Renal cortex interstitium (tissue), 11 donors: ENCODE measurements at regions not wholly inside any gene's neighbourhood (a gene's known extent, or its start where the extent isn't known, plus 50 kb on each side); places are given as distances from the start of the nearest gene placed in this dataset.
"Not testable (repeated sequence)": the region's sequence is repeated elsewhere in the genome, so short reads cannot be mapped to it uniquely, and the experiment has no call there.

Experiments
- DNase-seq, 11 donors: peaks; one replicate each; pipeline ENCODE4 v3.0.0-alpha.2; 2013; ENCODE audit warnings: low read depth in 9 of 11, low spot score in 4 of 11; ENCODE audit errors: extremely low read depth in 1 of 11

DNA sequence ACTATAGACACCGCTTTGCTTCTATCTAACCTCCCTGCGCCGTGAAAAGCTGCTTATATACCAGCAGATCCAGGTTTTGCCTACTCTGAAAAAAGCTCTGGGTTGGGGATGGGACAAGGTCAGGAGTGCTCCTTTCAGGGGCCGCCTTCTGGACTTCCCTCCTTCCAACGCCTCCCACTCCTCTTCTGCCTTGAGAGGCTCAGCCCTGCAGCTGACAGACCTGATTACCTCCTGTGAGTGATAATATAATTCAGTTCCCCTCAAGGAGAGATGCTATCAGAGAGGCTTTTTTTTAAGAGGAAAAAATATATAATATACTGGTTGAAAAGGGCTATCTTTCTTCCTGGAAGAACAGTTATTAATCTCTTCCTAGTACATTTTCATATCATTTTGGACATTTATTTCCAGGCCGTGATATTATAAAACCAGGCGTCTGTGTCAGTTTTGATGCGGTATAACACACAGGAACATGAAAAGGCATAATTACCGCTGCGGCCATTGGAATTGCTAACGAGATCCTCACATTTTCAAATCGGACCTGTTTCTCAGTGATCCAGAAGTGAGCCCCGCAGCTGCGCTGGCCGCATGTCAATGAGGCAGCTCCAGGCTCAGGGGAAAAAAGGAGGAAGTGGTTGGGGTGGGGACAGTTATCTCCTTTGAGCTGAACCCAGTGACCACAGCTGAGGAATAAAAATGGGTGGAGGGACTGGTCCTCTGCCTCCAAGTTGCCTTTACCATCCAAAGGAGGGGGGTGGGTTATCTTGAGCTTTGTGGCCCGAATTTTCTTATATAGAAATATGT, 457.1 kb downstream of the TYW1 start:
- DNase-seq = no peak

DNA sequence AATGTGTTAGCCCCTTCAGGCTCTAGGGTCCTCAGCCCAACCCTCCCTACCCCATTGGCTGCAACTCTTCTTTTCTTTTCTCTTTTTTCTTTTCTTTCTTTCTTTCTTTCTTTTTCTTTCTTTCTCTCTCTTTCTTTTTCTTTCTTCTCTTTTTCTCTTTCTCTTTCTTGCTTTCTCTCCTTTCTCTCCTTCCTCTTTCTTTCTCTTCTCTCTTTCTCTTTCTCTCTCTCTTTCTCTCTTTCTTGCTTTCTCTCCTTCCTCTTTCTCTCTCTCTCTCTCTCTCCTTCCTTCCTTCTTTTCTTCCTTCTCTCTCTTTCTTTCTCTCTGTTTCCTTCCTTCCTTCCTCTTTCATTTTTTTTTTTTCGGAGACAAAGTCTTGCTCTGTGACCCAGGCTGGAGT, 458.9 kb downstream of the TYW1 start:
- DNase-seq = no peak

DNA sequence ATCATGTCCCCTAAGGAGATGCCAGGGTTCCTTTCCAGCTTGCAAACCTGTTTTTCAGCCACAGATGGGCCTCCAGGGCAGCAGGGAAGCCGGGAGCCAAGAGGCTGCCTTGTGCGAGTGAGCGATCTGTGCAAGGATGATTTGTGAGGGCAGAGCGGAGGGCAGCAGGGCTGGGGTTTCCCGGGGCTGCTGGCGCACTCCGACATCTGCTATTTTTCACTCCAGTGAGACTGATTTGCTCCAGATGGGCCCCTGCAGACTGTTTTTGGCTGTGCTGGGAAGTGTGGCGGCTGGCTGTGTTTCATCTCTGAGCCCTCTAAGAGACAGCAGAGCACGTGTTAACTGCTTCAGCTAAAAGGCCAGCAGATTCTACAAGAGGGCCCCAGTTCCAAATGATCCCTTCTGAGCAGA, 466.2 kb downstream of the TYW1 start:
- DNase-seq = peak; percentile 55 to 83 (median 77)

DNA sequence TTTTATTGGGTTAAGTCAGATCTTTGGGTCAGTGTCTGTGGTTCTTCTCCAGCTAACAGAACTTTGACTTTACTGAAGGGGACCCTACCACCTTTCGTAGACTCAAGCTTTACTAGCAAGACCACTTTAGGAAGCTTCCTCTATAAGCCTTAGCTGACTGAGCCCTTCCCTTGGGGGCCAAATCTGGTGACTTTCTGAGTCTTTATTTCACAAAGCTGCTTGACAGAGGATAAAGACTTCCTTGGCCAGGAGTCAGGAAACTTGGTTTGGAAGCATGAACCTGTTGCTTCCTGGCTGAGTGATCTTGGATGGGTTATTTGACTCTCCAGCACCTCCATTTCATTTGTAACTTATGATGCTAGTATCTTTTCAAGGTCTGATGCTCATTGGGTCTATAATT, 466.7 kb downstream of the TYW1 start:
- DNase-seq = no peak

DNA sequence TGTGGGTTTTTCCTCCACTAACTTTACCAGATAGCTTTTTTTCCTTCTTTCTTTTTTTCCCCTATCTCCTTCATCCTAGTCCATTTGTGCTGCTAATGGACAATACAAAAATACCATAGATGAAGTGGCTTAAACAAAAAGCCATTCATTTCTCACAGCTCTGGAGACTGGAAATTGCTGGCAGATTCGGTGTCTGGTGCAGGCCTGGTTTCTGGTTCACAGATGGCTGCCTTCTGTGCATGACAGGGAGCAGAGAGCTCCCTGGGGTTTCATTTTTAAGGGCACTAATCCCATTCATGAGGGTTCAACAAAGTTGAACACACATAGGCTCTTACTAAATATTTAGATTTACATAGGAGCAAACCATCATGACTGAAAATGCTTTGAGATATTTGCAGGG, 467.4 kb downstream of the TYW1 start:
- DNase-seq = no peak

DNA sequence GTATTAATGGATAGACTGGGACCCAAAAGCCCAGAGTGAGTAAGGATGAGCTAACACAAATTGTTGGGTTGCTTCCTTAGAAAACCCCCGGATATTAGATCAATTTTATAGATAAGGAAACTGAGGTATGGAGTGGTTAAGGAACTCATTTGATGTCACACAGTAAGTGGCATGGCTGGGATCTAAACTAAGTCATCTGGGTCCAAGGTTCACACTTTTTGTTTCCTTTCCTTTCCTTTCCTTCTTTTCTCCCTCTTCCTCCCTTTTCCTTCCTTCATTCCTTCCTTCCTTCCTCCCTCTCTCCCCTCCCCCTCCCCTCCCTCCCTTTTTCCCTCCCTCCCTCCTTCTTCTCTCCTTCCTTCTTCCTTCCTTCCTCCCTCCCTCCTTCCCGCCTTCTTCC, 469.5 kb downstream of the TYW1 start:
- no peak for DNase-seq

DNA sequence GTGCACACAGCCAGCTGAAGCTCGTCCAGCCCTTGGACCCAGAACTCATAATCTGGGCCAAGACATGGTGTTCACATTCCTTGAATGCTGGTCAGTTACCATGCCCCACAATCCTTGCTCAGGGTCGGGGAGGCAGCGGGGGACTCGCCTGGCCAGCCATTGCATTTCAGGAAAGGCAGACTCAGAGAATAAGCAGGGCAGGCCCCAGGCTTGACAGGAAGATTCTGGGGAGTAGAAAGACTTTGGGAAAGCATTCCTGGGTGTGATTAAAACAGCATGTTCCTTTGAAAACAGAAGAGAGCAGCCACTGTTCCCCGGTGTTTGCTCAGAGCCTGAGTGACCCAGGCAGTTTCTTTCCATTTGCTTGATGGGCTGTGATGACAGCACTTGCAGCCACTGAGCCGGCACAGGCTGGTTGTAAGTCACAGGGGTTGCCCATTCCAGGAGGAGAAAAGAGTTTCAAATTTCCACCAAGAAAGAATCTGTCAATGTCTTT, 473.7 kb downstream of the TYW1 start:
- DNase-seq = peak in 10 of 11 donors; percentile 15 to 70 (median 48)

DNA sequence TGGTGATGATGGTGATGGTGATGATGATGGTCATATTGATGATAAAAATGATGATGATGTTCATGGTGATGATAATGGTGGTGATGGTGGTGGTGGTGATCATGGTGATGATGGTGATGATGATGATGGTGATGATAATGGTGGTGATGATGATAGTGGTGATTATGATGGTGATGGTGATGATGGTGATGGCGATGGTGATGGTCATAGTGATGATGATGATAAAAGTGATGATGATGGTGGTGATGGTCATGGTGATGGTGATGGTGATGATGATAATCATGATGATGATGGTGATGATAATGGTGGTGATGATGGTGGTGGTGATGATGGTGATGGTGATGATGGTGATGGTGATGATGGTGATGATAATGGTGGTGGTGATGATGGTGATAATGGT, 478.7 kb downstream of the TYW1 start:
- DNase-seq = no peak

DNA sequence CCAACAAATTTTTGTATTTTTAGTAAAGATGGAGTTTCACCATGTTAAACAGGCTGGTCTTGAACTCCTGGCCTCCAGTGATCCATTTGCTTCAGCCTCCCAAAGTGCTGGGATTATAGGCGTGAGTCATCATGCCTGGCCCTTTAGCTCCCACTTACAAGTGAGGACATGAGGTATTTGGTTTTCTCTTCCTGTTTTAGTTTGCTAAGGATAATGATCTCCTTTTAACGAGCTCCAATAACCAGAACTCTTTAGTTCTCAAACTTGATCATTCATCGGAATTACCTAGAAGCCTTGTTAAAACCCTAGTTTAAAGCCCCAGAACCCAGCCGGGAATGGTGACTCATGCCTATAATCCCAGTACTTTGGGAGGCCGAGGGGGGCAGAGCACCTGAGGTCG, 481.4 kb downstream of the TYW1 start:
- no peak for DNase-seq

DNA sequence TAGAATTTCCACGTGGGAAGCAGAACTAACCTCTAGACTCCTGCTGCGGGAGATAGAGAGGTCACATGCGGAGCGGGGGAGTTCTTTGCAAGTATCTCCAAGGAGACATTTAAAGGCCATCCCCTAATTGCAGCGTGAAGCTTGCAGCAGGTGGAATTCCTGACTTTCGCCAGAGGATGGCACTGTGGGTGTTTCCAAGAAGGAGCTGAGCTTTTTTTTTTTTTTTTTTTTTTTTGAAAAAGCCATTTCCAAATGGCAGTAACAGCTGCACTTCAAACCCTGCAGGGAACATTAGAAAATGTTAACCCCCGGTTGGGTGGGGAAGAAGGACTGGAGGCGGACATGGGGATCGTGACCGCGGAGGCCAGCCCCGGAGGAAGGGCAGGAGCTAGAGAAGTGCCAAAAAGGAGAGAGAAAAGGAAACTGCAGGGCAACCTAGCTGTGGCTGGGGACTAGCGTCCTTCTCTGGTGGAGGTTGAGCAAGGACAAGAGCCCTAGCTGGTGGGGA, 487.7 kb downstream of the TYW1 start:
- peak; percentile 56 to 75 (median 70) for DNase-seq

DNA sequence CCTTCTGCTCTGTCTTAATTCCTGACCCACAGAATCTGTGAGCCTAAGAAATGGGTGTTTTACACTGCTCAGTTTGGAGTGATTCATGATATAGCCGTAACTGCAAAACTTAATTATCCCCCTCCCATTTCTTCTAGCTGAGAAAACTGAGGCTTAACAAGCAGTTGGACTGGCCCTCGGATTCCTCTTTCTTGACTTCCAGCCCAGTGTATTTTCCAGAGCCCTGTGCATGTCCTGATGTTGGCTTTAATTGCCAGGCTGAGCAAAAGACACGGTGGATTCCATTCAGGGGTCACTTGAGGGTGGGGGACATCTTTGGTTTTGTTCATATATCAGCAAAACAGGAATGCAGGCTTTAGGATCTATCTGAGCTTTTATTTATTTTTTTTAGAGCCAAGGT, 489.8 kb downstream of the TYW1 start:
- DNase-seq = no peak

DNA sequence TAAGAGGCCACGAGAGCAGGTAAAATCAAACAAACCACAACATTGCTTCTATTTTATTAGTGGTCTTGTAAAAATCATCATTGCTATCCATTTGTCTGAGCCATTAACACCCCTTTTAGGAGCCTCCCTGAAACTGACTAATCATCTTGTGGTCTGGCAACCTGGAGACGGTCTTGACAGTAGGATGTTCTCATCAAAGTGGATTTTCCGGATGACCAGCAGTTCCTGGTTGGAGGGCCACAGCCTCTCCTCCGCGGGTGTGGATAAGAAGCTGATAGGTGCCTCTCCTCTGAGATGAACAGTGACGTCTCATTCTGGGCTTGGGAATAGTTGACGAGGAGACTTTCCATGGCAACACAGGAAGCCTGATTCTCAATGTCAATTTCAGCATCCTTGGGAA, 490.7 kb downstream of the TYW1 start:
- no peak for DNase-seq

DNA sequence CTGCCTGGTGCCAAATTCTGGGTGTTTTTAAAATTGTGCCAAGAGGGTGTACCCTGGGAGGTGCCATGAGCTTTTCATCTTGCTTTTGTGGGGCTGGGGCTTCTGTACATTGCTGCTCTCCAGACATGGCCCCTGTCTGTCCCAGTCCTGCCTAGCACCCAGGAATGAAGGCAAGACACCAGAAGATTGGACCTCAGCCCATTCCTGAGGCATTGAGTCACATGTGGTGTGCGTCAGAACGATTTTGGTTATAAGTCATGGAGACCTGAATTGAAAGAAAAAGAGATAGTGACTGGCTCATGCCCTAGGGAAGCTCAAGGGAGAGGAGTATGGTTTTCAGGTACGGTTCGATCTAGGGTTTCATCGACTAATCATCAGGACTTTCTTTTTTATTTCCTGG, 493.2 kb downstream of the TYW1 start:
- no peak for DNase-seq

DNA sequence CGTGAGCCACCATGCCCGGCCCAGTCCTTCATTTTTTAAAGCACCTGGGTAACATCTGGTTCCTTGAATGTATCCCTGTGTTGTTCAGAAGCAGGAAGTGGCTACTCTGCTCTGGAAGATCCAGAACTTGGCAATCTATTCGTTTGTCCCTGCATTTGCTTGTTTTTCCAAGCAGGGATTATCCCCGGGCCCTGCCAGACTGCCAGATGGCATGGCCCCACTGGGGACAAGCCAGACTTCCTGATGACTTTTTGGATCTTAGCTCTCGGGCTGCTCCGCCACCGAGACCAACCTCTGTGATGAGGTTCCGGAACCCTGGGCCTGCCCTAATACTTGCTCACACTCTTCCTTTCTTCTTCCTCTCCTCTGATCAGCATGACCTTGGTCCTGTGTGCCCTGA, 496.7 kb downstream of the TYW1 start:
- DNase-seq = no peak

DNA sequence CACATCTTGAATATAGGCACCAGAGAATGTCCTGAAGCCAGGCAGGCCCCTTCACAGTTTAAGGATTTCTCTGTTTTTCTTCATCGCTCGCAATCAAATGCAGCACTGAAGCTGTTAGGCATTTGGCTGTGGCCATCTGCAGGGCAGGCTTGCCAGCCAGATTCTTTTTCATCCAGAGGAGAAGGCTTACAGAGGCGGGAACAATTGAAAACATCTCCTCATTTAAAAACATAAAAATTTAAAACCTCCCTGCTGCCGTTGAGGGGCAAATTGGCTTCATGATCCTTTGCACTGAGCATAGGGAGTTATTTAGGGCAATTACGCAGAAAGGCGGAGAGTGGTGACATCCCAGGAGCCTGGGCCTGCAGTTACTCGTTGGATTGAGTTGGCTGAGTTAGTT, 500.0 kb downstream of the TYW1 start:
- no peak for DNase-seq

DNA sequence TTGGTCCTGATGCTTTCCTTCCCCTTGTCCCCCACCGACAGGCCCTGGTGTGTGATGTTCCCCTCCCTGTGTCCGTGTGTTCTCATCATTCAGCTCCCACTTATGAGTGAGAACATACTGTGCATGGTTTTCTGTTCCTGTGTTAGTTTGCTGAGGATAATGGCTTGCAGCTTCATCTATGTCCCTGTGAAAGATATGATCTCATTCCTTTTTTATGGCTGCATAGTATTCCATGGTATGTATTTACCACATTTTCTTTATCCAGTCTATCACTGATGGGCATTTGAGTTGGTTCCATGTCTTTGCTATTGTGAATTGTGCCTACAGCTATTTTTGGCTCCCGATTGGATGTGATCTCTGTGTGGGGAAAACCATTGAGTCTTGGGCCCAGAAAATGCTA, 501.3 kb downstream of the TYW1 start:
- DNase-seq = not testable (repeated sequence)

DNA sequence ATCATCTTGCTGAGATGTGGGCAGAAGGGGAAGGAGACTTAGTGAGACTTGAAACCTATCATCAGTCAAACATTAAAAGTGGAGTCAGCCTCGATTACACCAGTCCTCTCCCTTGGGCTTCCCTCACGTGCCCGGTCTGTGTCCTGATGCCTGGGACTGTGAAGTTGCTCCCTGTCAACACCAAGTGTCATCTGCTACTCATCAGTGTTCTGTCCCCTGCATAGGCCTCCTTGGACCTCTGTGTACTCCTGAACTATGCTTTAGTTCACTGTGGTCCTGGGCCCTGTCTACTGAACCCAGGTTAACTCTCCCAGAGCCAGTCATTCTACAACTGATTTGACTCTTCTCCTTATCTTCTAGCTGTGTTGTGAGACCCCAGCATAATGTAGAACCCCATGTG, 506.3 kb downstream of the TYW1 start:
- no peak for DNase-seq

DNA sequence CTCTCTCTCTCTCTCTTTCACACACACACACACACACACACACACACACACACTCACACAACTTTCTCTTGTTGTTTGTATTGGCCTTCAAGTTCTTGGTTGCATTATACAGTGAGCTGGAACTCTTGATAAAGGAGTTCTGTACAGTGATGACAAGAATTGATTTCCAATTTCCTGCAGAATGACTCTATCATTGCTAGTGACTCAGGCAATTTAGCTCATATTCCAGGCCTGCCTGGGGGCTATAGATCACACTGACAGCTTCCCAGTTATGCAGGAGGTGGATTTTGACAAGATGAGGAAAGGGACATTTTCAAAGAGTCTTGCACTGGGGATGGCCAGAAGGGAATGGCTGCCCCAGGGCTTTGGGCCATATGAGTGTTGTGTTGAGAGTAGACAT, 508.8 kb downstream of the TYW1 start:
- DNase-seq = no peak

DNA sequence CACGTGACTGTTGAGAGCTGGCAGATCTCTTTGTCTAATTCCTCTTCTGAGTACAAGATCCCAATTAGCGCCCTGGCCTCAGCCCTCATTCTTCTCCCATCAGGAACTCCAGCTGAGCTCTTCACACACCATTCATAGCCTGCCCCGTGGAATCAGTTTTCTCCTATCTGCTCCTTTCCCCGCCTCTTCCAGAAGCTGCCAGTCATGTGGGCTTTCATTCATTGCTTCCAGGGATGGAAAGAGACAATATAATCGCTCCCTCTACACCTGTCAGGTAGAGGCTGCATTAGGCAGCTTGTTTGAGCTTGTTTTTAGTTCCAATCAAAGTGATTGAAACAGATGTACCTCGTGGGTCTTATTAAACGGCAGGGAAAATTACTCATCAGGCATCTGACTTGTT, 515.8 kb downstream of the TYW1 start:
- no peak for DNase-seq

DNA sequence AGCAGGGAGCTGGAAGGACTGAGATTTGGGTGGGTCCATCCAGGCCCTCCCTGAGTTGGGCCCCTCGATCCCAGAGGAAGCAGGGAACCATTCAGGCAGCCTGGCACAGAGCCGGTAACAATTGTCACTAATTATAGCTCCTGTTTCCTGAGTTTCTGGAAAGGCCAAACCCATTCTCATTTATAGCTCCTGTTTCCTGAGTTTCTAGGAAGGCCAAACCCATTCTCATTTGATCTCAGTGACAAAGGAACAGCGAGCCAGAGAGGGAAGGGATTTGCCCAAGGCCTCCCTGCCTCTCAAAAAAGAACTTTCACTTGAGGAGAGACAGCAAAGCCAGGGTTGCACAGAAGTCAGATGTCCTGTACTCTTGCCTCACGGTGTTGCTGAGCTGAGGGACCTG, 521.9 kb downstream of the TYW1 start:
- DNase-seq = peak in 8 of 11 donors; percentile 13 to 41 (median 20)

DNA sequence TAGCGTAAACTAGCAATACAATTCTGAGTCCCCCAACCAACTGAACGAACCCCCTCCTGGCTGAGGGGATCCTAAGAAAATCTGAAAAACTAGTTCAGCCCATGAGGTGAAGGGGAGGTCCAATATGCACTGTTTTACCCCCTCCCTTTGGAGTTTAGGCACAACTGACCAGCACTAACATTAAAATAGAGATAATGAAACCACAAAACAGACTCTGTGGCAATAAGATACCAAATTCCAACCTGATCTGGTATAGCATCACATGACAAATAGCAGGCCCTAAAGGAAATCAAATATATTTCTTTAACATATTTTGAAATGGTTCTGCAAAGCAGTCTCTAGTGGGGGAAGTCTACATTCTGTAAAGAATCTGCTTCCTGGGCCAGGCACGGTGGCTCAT, 522.5 kb downstream of the TYW1 start:
- no peak for DNase-seq
